Right renal cortex interstitium (tissue), 3 donors: ENCODE measurements at regions not wholly inside any gene's neighbourhood (a gene's known extent, or its start where the extent isn't known, plus 50 kb on each side); places are given as distances from the start of the nearest gene placed in this dataset.

ENCODE experiments used
- DNase-seq, 3 donors: peaks; one replicate each; pipeline ENCODE4 v3.0.0-alpha.2; 2013; ENCODE audit warnings: low read depth in 3 of 3, low spot score in 2 of 3

GRCh38 chr3:181660337-181660736 lies 51.4 kb upstream of the SOX2 start:
- no peak for DNase-seq

GRCh38 chr3:181637456-181637855 lies 74.3 kb upstream of the SOX2 start:
- DNase-seq, result no peak

- DNase-seq, result no peak
These were observed 74.7 kb upstream of the SOX2 start for GRCh38 chr3:181637056-181637455.

- DNase-seq, result no peak
These were observed 76.6 kb upstream of the SOX2 start for GRCh38 chr3:181635141-181635540.

- DNase-seq, result no peak
These were observed 78.2 kb upstream of the SOX2 start for GRCh38 chr3:181633556-181633955.

- no peak for DNase-seq
These were observed 79.8 kb upstream of the SOX2 start for GRCh38 chr3:181631901-181632300.

GRCh38 chr3:181630853-181631252 lies 80.9 kb upstream of the SOX2 start:
- no peak for DNase-seq

GRCh38 chr3:181629711-181630110 lies 82.0 kb upstream of the SOX2 start:
- DNase-seq, result no peak

GRCh38 chr3:181629029-181629428 lies 82.7 kb upstream of the SOX2 start:
- no peak for DNase-seq

GRCh38 chr3:181628384-181628783 lies 83.3 kb upstream of the SOX2 start:
- no peak for DNase-seq

GRCh38 chr3:181626036-181626435 lies 85.7 kb upstream of the SOX2 start:
- DNase-seq, result no peak

GRCh38 chr3:181623924-181624694 lies 87.6 kb upstream of the SOX2 start:
- peak in 1 of 3 donors; percentile 18 for DNase-seq

GRCh38 chr3:181622365-181622764 lies 89.4 kb upstream of the SOX2 start:
- DNase-seq, result no peak

GRCh38 chr3:181619897-181620296 lies 91.8 kb upstream of the SOX2 start:
- no peak for DNase-seq

- no peak for DNase-seq
These were observed 93.5 kb upstream of the SOX2 start for GRCh38 chr3:181618260-181618659.

- DNase-seq, result no peak
These were observed 95.3 kb upstream of the SOX2 start for GRCh38 chr3:181616088-181617070.

GRCh38 chr3:181615666-181616065 lies 96.1 kb upstream of the SOX2 start:
- DNase-seq, result no peak

- no peak for DNase-seq
These were observed 96.8 kb upstream of the SOX2 start for GRCh38 chr3:181614878-181615277.

GRCh38 chr3:181613813-181614212 lies 97.9 kb upstream of the SOX2 start:
- DNase-seq, result no peak

- no peak for DNase-seq
These were observed 98.5 kb upstream of the SOX2 start for GRCh38 chr3:181613191-181613590.

GRCh38 chr3:181610973-181611265 lies 100.8 kb upstream of the SOX2 start:
- no peak for DNase-seq
